SH-SY5Y (cell line): ENCODE measurements at regions not wholly inside any gene's neighbourhood (a gene's known extent, or its start where the extent isn't known, plus 50 kb on each side); places are given as distances from the start of the nearest gene placed in this dataset.

Experiments
- GATA2 ChIP-seq: IDR thresholded peaks from 2 replicates; pipeline ENCODE4 v1.6.1; 2011; ENCODE audit warnings: mild to moderate bottlenecking, low read depth, low read length
- GATA3 ChIP-seq: IDR thresholded peaks from 2 replicates; pipeline ENCODE4 v1.6.1; 2011; ENCODE audit warnings: low read depth, mild to moderate bottlenecking, low read length, moderate library complexity

DNA sequence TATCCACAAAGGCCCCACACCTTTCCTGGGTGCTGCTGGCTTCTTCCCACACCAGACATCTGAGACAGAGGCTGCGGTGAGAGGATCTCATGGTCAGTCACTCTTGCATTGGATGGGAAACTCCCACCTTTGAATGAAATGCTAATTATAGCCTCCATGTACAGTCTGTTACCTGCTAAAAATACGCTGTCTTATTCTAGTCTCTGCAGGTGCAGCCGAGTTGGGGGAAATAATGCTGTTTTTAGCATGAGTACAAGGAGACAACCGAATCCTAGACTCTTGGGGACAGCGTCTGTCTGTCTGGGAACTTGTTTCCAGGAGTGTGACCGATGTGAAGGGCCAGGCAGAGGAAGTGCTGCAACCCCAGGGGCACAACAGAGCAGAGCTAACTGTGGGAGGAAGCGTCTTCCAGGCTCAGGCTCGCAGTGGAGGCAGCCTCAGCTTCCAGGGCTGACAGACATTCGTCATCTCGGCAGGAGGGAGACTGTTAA, 286.2 kb downstream of the PREX1 start:
- TF ChIP-seq GATA2 (no peak), GATA3 (no peak)
